Endothelial cell of umbilical vein (primary cell): ENCODE measurements at regions not wholly inside any gene's neighbourhood (a gene's known extent, or its start where the extent isn't known, plus 50 kb on each side); places are given as distances from the start of the nearest gene placed in this dataset.

Experiments
- EZH2 ChIP-seq: IDR thresholded peaks from 2 replicates; pipeline ENCODE4 v1.6.1; 2012; ENCODE audit warnings: borderline replicate concordance, low read depth, mild to moderate bottlenecking, moderate library complexity, low read length, inconsistent platforms; ENCODE audit not compliant: severe bottlenecking
- MAX ChIP-seq: IDR thresholded peaks from 2 replicates; pipeline ENCODE4 v1.6.1; 2011; ENCODE audit not compliant: insufficient read depth, insufficient read length
- POLR2A ChIP-seq: IDR thresholded peaks from 2 replicates; pipeline ENCODE4 v1.6.1; 2012; ENCODE audit warnings: low read depth, mild to moderate bottlenecking, control low read depth, low read length
- TF ChIP-seq, protein P1 (sequence below), 2 donors: IDR thresholded peaks; 1 replicate in 1 of 2; 2 replicates in 1 of 2; pipeline ENCODE4 v1.5.1; 2011; ENCODE audit warnings: low read length in 2 of 2, mild to moderate bottlenecking in 2 of 2, moderate library complexity in 2 of 2, control low read depth in 1 of 2, inconsistent platforms in 1 of 2, low read depth in 1 of 2; ENCODE audit not compliant: insufficient read depth in 1 of 2; ENCODE audit errors: extremely low read depth in 1 of 2

DNA sequence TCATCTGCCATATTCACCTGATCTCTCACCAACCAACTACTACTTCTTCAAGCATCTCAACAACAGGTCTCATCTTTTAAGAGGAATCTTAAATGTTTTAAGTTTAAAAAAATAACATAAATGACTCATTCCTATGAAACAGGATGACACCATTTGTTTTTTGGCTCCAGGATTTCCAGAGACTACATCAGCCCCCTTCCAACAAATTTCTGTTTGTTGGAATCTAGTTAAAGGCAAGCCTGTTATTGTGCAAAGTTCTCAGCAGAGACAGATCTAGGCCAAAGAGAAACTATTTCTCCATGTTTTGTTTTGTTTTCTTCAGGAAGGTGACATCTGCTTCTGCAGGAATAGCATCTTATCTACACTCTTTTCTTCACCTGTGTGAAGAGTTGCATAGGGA, 204.8 kb upstream of the SH3BP4 start:
- TF ChIP-seq, protein P1, sequence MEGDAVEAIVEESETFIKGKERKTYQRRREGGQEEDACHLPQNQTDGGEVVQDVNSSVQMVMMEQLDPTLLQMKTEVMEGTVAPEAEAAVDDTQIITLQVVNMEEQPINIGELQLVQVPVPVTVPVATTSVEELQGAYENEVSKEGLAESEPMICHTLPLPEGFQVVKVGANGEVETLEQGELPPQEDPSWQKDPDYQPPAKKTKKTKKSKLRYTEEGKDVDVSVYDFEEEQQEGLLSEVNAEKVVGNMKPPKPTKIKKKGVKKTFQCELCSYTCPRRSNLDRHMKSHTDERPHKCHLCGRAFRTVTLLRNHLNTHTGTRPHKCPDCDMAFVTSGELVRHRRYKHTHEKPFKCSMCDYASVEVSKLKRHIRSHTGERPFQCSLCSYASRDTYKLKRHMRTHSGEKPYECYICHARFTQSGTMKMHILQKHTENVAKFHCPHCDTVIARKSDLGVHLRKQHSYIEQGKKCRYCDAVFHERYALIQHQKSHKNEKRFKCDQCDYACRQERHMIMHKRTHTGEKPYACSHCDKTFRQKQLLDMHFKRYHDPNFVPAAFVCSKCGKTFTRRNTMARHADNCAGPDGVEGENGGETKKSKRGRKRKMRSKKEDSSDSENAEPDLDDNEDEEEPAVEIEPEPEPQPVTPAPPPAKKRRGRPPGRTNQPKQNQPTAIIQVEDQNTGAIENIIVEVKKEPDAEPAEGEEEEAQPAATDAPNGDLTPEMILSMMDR (IDR thresholded peaks at IDR 0.05; ENCODE audit: extremely low read depth in 1 of 2, insufficient read depth in 1 of 2, low read depth in 1 of 2, low read length in 2 of 2), result no peak
- no peak for TF ChIP-seq EZH2
- TF ChIP-seq POLR2A, result no peak
- TF ChIP-seq MAX, result no peak
